Left cardiac atrium (tissue), 4 donors: ENCODE measurements at regions not wholly inside any gene's neighbourhood (a gene's known extent, or its start where the extent isn't known, plus 50 kb on each side); places are given as distances from the start of the nearest gene placed in this dataset.

Source experiments
- ATAC-seq, 2 donors: fragments of 200-7000 bp; cut with Tn5 transposase; one replicate each; pipeline ENCODE4 v1.9.1; 2020; ENCODE audit warnings: mild to moderate bottlenecking in 2 of 2, moderate library complexity in 2 of 2
- DNase-seq: peaks from one replicate; pipeline ENCODE4 v3.0.0-alpha.2; 2020
- intact Hi-C, 2 donors: fragments of 100-400 bp; cut with DNase I; formaldehyde crosslinking; loops; one replicate each; pipeline versions ENCODE4 v1.14.1 to v1.15.1; 2022 to 2023
- donor health status: DM: no; HTN: yes; CAD: no.
- donor health status: DM: no; HTN: yes; CAD: no; lungs with severe emphysema.
- donor health status: DM: yes; HTN: yes; CAD: no.
- donor health status: Dilated cardiomyopathy.

DNA sequence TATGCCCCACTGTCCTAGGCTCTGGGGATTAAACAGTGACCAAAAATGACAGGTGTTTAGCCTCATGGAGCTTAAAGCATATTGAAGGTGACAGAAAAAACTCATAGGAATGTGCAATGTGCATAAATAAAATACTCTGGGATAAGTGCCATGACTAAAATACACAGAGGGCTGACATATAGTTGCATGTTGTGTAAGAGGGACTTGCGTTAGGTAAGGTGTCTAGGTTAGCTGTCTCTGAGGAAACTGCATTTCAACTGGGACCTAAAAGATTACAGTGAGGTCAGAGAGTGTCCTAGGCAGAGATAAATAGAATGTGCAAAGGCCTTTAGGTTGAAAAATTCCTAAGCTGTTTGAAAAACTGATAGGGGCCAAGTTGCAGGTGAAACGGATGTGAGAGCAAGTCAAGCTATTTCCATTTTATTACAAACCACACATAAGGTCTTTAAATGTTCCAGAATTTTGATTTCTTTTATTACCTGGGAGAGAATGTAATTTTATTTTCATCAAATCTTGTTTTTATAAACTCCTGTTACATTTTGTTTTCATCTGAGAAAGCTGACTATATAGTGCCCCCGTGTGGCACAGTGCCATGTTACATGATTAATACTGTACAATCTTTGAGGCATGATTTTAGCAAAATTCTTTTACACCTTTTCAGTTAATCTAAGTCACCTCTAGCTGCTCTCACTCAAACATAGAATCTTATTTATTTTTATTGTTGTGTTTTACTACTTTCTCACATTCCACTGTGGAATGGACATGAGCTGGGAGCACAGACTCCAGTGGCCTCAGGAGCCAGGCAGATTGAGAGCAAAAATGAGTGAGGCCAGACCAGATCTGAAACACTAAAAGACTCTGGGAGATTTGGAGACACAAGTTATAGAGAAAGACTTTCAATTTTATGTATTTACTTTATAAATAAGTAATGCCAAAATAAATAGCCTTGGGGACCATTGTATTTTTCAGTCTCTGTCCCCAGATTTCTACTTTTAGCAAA, 259.6 kb upstream of the ZNF717 start:
- DNase-seq (peak; percentile 24), ATAC-seq (no peak)
- intact Hi-C loops: no loop called here

DNA sequence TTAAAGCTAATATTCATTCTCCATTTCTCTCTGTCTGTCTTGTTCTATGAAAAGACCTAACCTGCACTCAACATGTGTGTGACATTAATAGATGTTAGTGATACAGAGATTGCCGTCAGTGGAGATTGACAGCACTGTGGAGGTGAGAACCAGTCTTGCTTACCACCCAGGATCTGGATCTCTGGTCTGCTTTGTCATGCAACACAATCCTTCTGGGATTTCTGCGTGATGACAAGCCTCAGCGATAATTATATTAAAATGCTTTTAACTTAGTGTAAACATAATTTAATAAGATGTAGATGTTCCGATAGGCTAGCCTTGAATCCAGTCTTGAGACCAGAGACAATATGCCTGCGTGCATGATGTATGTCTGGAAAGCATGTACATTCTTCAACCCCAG, 262.0 kb upstream of the ZNF717 start:
- DNase-seq (no peak), ATAC-seq (no peak)
- intact Hi-C loops: no loop called here

- no peak for DNase-seq
- no peak for ATAC-seq
- intact Hi-C loops: no loop called here
Measured at GRCh38 chr3:76049776-76050175, 264.4 kb upstream of the ZNF717 start.

DNA sequence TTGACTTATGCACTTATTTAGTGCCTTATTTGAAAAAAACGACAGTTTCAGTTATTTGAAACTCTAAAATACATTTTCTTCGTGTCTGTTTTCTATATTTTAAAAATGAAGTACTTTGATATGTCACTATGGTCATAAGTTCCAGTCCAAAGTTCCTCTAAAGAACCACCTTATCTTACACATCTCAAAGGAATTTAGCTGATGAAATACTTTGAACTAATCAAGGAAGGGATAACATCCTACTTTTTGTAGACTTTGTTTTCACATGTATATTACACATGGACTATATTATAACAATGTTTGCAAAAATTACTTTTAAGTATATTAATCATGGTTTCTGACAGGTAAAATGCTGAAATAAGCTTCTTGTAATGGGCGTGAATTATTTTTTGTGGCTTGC, 265.8 kb upstream of the ZNF717 start:
- ATAC-seq: no peak
- no peak for DNase-seq
- intact Hi-C loops: no loop called here

DNA sequence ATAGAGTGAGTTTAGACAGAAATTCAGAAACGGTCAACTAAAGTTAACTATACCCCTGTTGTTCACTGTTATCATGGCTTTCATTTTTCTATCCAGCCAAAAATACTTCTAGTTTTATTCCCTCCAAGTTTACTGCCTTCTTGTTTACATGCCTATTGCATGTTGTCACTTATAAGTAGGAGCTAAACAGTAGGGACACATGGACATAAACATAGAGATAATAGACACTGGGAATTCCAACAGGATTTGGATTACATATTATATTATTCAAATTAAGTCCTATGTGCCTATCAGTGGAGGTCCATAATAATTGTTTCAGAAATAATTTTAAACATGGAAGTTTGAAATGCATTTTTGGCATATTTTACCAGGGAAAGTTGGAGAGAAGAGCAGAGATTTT, 269.1 kb upstream of the ZNF717 start:
- intact Hi-C loops: no loop called here
- ATAC-seq: no peak
- no peak for DNase-seq

DNA sequence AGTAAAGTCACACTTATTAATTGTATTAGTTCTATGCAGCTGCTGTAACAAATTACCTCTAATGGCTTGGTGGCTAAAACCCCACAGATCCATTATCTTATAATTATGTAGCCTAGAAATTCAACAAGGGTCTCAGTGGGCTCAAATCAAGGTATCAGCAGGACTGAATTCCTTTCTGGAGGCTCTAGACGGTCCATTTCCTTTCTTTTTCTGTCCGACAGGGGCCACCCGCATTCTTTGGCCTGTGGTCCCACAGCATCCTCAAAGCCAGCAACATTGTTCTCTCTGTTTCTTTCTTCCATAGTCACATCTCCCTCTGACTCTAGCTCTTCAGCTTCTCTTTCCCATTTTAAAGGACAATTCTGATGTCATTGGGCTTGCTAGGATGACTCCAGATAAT, 276.3 kb upstream of the ZNF717 start:
- no peak for ATAC-seq
- intact Hi-C loops: no loop called here
- DNase-seq: no peak

- DNase-seq: no peak
- no peak for ATAC-seq
- intact Hi-C loops: no loop called here
Measured at GRCh38 chr3:76063019-76063418, 277.7 kb upstream of the ZNF717 start.

DNA sequence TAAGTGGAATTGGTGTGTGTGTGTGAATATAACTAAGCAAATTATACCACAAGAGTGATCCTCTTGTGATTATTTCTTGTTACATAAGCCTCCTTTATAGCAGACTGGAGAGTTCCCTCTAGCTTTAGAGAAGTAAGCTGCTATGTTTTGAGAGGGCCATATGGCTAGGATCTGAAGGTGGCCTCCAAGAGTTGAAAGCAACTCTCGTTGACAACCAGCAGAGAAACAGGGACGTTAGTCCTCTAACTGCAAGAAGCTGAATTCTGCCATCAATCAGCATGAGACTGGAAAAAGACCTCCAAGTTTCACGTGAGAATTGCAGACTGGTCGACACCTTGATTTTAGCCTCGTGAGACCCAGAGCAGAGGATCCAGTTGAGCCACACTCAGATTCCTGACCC, 278.5 kb upstream of the ZNF717 start:
- no peak for ATAC-seq
- intact Hi-C loops: no loop called here
- no peak for DNase-seq

- intact Hi-C loops: no loop called here
- no peak for ATAC-seq
Measured at GRCh38 chr3:76065964-76066363, 280.6 kb upstream of the ZNF717 start.

DNA sequence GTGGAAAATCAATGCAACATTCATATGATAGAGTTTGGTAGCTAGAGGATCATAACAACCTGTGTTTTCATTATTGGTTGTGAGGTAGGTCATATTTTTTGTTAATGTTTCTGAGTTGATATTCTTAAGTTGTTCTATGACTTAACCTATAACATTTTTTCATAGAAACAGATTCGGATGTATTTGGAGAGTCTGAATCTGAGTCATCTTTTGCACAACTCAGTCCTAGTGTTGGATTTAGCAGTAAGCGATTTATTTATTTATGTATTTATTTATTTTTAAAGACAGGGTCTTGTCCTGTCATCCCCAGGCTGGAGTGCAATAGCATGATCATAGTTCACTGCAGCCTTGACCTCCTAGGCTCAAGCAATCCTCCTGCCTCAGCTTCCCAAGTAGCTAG, 292.8 kb upstream of the ZNF717 start:
- intact Hi-C loops: no loop called here
- DNase-seq: no peak
- ATAC-seq: no peak

More at GRCh38 chr3:76065964-76066363, 280.6 kb upstream of the ZNF717 start:
- DNase-seq: no peak

DNA sequence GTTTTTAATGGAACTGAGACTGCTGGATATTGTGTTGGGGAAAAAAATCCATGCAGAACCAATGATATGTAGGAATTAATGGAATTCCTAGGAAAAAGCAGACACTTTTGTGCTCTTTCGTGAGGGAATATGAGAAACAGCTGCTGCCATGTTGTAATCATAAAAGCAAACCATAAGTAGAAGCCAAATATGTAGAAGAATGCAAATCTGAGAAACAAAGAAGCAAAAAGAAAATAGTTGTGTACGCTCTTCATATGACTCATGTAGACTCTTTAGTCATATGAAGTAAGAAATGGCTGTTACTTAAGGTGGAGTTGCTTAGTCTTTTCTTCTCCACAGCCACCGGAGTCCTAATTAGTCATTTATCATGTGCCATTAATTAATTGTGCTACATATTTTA, 298.6 kb upstream of the ZNF717 start:
- DNase-seq (no peak), ATAC-seq (no peak)
- intact Hi-C loops: no loop called here

DNA sequence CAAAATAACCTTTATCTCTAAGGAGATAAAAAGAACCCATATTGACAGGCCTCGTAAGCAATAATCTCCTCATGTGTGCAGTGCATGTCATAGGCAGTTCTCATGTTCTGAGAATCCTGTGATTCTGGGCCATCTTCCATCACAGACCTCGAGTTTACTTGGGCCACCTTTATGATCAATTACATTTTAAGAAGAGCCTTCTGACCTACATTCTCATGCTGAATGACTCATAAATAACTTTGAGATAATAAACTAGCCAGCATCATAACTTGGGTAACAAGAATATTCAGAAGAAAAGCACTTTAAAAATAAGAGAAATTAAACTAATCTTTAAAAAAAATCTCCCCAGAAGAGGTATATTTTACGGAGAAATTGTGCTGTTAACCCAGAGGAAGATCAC, 310.7 kb upstream of the ZNF717 start:
- DNase-seq (no peak), ATAC-seq (no peak)
- intact Hi-C loops: no loop called here

- intact Hi-C loops: no loop called here
- no peak for DNase-seq
- no peak for ATAC-seq
Measured at GRCh38 chr3:76096836-76097588, 311.7 kb upstream of the ZNF717 start.

DNA sequence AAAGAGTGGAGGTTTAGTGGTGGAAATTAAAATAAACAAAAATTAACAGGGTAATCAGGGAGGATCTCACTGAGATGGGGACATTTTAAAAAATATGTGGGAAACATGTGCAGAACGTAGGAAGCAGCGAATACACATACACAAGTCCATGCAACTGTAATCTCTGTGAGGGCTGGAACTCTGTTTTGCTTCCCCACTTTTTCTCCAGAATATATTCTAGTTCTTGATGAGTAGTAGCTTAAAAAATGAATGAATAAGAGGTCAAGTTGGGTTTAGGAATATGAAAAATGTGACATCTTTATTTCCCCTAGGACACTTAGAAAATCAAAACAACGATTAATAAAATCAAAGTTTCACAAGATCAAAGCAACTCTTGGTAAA, 312.2 kb upstream of the ZNF717 start:
- no peak for ATAC-seq
- intact Hi-C loops: no loop called here
- no peak for DNase-seq

GRCh38 chr3:76099956-76100355, 314.6 kb upstream of the ZNF717 start:
- ATAC-seq (no peak), DNase-seq (no peak)
- intact Hi-C loops: no loop called here

DNA sequence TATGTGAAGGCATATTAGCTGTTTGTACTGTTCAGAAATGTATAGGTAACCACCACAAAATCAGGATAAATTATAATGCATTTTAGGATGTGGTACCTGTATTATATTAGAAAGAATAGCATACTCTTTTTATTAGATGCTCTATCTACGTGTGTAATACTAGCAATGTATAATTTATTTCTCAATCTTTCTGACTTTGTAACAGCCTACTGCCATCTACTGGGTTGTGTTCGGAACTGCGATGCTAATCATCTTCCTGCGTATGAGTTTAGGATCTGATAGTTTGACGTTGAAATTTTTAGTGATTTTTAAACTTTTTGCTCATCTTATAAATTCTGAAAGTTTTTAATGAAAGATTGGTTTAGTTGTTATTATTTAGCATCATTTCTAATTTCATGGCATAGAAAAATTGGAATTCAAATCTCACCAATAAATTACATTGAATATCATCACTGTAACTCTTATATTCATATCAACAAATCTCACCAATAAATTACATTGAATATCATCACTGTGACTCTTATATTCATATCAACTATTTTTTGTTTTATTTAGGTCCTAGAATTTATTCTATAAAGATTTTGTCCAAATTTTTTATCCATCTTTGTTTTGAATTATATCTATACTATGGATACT, 322.7 kb upstream of the ZNF717 start:
- intact Hi-C loops: no loop called here
- no peak for DNase-seq
- ATAC-seq: no peak

- intact Hi-C loops: no loop called here
Measured at GRCh38 chr3:76111808-76112207, 326.5 kb upstream of the ZNF717 start.

DNA sequence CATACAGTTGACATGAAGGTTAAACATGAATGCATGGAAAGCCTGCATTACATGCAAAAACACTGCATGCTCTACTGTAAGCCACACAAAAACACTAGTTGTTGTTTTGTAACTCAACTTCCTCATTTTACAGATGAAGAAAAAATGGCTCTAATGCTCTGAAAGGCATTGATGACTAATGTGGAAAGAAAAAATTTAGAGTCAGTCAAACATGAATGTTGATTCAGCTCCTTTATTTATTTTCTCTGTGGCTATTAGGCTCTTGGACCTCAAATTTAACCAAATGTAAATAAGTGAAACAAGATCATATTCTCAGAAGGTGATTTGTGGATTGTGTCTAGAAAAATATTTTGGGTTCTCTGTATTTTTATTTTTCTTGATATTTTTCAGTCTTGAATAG, 336.7 kb upstream of the ZNF717 start:
- DNase-seq (no peak), ATAC-seq (no peak)
- intact Hi-C loops: no loop called here

More at GRCh38 chr3:76111808-76112207, 326.5 kb upstream of the ZNF717 start:
- ATAC-seq: no peak
- no peak for DNase-seq

DNA sequence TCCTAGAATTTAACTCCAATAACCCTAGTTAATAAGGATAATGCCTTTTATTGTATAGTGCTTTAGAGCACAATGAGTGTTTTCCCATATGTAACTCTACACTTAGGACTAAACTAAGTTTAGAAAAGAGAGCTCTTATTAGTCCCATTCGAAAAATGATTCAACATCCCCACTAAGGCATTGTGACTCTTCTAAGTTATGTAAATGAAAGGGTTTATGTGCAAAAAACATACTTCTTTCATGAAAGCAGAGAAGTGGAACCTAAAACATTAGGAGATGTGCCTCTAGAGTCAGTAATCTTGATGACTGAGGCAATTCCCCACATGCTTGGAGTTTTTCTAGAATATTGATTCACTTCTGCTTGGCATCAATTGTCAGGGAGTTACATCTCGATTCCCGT, 344.1 kb upstream of the ZNF717 start:
- intact Hi-C loops: no loop called here

More for the DNA sequence above, 344.1 kb upstream of the ZNF717 start:
- ATAC-seq (no peak), DNase-seq (no peak)
